GM19452 (cell line): ENCODE measurements at regions not wholly inside any gene's neighbourhood (a gene's known extent, or its start where the extent isn't known, plus 50 kb on each side); places are given as distances from the start of the nearest gene placed in this dataset.
"Not testable (repeated sequence)": the region's sequence is repeated elsewhere in the genome, so short reads cannot be mapped to it uniquely, and the experiment has no call there.

ENCODE experiments used
- ATAC-seq: cut with Tn5 transposase; IDR thresholded peaks from one replicate; pipeline ENCODE4 v1.9.1; 2021; ENCODE audit not compliant: unreplicated experiment

DNA sequence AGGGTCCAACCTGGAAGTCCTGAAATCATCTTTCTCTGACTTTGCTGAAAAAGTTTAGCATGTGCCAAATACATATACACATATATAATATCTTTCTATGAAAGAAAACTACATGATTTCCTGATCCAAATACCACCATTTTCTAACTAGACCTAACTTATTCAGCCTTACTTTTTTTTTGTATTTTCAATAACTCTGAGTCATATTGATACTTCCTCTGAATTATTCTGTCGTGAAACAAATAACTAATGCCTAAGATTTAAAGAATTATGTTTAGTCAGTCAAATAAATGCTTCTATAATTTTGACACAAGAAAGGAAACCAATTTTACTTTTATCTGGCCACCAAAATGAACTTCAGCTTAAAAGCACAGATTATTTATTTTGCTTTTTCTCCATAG lies 760.2 kb upstream of the GBE1 start:
- ATAC-seq = no peak

DNA sequence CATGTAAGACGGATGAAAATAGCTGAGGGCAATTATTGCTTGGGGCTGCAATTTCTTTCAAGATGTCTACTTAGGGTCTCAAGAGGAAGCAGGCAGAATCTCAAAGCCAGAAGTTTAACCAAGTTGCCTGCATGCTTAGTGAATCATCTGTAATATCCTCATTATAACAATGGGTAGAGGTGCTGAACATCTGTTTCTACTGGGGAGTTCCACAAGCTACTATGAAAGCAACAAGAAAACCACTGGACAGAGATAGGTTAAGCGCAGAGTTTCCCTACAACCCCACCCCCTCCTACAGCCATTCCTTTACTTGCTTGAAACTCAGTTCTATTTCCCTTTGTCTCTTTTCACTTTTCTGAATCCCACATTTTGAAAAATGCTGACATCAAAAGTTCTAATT lies 759.4 kb upstream of the GBE1 start:
- ATAC-seq = no peak

DNA sequence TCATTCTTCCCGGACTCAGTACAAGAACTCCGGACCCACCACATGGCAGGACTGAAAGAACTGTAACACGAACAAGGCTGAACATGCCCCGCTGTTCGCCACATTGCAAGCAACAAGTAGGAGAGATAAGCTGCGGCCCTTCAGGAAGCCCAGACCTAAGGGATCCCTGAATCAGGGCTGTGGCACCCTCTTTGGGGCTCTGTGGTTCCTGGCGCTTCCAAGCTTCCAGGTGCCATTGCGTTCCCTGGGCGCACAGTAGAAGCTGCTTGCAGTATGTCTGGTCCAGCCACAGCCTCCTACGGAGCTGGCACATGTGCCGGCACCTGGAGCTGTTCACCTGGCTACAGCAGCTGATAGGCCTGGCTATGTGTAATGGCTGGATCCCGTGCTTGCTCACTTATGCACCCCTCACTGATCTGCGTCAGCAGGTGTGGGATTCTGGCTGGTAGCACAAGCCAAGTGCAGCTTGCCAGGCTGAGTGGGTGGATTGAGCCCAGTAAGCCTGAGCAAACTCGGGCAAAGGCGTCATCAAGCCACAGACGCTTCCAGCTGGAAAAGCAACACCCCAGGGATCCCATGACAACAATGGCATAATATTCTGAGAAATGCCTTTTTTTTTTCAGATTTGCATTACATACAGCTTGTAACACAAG lies 748.6 kb upstream of the GBE1 start:
- ATAC-seq = no peak

DNA sequence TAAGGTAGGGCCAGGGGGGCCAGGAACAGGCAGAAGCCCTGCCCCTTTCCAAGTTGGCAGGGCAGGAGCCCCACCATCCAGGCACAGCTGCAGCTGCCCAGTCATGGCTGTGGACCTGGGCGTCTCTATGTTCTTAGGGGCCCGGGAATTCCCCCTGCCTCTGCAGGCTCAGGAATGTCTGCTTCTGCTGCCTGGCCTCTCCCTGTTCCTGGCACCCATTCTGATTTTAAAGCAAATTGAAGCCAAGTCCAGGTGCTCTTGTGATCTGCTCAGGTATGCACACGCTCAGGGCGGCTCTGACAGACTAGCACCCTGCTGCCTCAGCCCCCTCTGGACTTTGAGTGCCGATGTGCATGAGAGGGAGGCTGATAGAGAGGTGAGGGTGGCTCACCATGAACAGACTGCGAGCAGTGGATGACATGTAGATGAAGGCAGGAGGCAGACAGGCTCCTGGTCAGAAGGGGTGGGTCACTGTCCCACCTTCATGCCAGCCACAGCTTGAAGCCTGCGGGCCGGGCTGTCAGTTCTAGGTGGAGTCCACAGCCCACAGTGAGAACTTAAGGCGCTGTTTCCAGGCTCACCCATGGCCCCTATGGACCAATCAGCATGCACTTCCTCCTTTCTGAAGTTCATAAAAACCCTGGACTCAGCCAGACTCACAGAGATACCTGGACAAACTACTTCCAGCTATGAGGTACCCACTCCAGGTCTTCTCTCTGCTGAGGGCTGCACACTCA lies 747.8 kb upstream of the GBE1 start:
- ATAC-seq = no peak

DNA sequence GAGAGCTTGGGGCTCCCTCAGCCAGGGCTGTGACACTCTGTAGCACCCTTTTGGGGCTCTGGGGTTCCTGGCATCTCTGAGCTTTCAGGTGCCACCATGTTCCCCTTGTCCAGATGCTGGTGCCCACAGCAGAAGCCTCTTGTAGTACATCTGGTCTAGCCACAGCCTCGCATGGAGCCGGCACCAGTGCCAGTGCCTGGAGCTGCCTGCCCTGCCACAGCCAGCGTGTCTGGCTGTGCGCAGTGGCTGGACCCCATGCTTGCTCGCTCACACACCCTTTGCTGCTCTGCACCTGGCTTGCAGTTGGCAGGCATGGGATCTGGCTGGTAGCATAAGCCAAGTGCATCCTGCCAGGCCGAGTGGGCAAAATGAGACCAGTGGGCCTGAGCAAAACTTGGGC lies 744.8 kb upstream of the GBE1 start:
- ATAC-seq = no peak

DNA sequence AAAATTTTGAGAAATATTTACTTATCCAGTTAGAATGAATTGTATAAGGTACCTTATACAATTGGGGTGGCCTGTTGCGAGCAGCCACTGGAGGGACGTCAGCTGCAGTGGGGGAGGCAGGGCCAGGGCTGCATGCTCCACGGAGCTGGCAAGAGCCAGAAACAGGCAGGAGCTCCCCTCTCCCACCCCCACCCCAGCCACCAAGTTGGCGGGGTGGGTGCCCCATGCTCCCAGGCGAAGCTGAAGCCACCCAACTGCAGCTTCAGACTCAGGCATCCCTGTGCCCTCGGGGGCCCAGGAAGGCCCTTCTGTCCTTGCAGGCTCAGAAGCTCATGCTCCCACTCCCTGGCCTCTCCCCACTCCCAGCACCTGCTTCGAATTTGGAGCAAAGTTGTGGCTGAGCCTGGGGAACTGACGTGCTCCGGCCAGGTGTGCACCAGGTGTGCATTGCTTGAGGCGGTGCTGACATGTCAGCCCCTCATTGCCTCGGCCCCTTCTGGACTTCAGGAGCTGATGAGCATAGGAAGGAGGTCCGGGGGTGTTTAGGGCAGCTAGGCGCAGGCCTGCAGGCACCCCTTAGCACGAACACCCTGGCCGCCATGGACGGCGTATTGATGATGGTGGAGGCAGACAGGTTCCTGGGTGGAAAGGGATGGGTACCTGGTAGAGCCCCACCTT lies 743.8 kb upstream of the GBE1 start:
- no peak for ATAC-seq

DNA sequence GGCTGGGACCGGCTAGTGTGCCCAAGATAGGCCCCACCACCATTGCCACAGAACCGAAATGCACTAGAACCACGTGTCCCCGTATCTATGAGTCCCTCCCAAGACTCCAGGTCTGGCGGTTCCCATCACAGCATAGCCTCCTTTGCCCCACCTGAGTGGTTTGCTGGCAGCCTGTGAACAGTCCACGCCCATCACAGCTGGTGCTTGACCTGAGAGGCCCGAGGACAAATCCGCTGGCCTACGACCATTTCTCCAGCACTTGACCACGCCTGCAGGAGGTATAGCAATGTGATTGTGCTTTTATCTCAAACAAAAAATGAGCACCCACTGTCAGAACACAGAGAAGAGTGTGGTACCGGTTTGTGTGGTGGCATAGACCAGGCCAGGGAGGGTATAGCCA lies 736.7 kb upstream of the GBE1 start:
- ATAC-seq = no peak

DNA sequence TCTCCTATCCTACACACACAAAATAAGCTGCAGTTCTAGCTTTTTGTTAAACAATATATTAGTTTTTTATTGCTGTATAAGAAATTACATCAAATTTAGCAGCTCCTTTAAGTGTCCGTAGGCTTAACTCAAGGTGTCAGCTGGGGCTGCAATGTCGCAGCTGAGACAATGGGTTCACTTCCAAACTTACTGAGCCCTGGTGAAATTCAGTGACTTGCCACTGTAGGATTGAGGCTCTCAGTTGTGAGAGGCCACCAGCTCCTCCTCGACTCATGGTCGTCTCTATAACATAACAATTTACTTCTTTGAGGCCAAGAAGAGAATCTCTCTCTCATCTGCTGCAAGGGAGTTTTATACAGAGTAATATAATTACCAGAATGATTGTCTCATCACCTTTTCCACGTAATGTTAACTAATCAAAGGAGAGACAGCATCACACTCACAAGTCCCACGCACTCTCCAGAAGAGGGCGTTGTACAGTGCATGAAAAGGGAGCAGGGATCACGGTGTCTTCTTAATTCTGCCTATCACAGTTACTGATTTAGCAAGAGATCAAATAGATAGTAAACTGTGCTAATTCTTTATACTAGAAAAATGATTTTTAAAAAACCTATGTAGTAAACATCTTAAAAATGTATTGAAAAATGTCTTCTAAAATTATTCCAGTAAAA lies 735.6 kb upstream of the GBE1 start:
- no peak for ATAC-seq

DNA sequence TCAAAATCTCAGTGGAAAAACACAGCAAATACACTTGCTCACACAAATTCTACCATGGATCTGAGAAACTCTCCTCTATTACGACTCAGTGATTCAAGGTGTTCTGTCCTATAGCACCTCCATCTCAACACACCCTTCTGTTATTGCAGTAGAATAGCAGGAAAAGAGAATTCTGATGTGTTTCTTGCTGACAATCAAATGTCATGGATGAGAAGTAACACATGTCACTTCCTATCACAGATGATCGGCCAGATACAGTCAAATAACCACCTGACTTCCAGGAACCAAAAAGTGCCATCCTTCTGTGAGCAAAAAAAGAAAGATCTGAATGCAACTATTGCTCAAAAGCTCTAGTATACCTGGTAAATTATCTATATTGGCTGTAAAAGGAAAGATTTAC lies 734.2 kb upstream of the GBE1 start:
- ATAC-seq = no peak

DNA sequence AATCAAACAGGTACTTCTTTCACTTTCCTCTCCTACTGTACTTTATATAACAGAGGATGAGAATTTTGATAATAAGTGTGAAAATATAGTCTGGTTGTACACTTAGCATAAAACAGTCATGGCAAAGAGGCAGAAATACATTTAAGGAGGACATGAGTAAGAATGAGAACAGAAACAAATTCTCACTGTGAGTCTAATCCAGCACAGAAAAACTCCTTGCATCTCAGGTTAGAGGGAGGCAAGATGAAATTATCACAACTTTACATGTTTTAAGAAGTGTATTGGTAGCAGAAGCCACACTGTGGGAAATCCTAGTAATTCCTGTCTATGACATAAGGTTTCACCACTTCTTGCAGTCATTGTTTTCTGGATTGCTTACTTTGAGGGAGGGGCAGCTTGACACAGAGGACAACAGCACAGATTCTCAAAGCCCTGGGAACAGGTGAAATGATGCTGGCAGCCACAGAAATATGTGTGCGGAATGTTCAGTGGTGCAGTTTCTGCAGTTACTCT lies 733.6 kb upstream of the GBE1 start:
- ATAC-seq = no peak

DNA sequence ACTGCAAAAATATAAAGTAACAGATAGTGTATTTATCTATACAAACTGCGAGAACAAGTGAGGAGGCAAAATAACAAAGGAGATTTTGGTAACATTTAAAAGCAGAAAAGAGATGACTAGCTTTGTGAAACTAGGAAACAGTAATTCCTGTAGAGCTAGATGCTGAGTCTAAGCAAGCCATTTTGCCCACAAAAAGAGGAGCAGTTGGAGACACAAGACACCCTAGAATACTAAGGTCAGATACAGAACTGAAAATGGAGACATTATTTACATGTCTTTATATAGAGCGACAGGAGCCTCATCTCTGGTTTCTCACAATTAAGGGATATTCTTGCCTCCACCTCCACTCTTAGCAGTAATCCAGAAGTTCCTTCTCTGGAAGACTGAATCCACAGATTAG lies 732.4 kb upstream of the GBE1 start:
- ATAC-seq = no peak

DNA sequence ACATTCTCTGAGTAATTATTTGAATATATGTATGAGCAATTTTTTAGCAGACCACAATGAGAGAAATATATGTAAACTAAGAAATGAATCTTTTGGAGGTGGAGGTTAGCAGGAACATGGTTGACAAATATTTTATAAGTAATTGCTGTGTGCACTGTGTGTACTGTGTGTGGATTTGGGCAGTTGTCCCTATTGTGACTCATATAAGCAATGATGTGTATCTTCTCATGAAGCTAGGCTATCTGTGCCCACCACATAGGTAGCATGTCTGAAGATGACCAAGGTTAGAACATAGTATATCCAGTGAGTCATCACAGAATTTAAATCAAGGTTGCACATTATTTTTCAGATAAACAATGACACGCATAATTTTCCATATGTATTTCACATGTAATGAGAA lies 713.9 kb upstream of the GBE1 start:
- no peak for ATAC-seq

DNA sequence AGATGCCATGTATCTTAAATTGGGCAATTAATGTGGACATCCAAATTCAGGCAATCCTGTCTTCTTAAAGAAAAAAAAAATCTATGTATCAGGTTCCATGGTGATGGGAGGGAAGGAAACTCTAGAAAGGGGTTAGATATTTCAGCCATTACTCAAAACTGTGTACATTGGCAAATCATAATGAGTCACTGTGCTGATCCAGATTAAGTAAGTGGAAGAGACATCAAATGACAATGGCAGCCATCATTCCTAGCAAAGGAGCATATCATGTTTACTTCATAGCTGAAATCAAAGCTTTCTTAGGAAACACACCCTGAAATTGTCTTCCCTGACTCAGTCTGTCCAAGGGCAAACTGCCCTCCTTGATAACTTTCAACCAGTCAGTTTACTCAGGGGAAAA lies 713.3 kb upstream of the GBE1 start:
- no peak for ATAC-seq

DNA sequence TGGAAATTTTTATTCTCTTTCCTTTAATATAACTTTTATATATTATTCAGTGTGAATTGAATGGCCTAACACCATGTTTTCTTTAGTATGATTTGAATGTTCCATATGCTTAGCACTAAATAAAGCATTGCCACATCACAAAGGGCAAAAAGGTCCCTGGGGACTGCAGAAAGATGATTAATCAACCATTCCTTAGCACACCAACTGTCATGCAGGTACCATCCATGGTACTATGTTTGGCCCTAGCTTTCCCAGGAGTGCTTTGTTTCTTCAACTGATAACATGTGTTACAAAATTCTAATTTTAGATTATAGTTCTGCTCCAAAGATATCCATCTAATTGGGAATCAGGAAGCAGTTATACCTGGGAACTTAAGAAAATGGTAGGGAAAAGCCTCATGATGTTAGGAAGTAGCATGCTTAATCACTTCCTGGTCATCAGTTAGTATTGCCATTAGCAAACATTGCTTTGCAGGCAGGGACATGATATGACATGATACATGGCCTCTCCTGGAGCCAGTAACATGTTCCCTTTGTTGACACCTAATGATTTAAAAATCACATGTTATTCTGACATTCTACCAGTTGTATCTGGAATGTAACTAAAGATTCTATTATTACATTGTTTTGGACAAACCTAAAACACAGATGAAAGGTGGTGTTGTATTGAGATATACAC lies 712.6 kb upstream of the GBE1 start:
- no peak for ATAC-seq

DNA sequence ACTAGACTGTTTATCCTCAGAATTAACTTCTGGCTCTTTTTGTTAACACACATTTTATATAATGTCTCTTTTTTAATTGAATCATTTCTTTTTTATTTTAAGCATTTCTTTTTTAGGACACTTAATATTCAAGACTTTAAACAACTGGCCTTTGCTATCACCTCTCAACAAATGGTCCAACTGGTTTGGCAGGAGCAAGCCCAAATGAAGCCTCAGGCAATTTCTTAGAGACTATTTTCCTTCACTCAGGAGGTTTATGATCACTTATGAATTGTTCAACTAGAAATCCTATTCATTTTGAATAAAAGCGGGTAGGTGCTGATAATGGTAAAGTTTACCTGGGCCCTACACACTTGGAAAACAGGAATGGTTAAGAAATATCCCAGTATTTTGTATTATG lies 705.6 kb upstream of the GBE1 start:
- ATAC-seq = no peak

DNA sequence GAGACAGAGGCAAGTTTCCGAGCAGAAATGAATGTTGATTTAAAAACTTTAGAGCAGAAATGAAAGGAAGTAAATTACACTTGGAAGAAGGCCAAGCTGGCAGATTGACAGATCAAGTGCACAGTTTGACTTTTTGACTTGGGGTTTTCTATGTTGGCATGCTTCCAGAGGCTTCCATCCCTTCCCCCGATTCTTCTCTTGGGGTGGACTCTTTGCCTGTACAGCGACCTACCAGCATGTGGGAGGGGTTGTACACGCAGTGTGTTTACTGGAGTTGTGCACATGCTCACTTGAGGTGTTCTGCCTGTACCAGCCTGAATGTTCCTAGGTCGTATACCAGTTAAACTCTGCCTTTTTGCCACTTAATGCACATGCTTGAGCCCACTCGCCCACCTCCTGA lies 701.5 kb upstream of the GBE1 start:
- no peak for ATAC-seq

DNA sequence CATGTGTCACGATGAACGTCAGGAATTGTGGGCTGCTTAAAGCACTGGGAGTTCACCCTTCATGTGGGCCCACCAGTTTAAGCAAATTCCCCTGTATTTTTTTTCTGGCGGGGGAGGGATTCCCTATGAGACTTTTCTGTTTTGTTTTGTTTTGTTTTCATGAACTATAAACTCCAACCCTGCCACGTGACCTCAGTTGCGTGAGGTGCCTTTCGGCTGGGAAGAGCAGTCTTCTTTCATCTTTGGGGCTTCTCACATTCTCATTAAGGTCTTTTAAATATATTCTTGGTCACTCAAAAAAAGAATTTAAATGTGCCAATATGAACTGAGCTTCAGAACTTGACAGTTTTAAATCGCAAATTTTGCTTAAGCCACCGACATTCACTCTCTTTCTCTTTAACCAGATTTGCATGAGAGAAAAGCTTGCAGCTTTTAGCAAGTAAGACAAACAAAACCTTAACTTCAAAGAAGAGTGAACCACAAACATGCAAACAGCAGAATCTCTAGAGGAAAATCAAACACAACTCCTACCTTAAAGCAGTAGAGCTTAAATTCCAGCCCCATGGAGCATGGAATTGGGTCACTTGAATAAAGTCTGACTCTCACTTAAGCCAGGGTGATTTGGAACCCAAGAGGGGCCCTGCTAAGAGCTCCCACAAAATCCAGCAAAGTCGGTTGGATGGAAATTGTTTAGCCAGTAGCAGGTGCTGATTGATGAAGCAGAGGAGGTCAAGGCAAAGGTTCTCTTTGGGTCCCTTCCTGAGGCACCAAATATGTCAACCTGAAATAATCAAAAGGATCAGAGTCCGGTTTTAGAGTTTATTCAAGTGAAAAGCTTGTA lies 699.8 kb upstream of the GBE1 start:
- no peak for ATAC-seq

DNA sequence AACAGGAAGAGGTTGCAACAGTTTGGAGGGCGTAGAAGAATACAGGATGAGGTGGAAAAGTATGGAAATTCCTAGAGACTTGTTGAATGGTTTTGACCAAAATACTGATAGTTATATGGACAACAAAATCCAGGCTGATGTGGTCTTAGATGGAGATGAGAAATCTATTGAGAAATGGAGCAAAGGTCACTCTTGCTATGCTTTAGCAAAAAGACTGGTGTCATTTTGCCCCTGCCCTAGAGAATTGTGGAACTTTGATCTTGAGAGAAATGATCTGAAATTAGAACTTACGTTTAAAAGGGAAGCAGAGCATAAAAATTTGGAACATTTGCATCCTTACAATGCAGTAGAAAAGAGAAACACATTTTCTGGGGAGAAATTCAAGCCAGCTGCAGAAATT lies 686.9 kb upstream of the GBE1 start:
- ATAC-seq = no peak

DNA sequence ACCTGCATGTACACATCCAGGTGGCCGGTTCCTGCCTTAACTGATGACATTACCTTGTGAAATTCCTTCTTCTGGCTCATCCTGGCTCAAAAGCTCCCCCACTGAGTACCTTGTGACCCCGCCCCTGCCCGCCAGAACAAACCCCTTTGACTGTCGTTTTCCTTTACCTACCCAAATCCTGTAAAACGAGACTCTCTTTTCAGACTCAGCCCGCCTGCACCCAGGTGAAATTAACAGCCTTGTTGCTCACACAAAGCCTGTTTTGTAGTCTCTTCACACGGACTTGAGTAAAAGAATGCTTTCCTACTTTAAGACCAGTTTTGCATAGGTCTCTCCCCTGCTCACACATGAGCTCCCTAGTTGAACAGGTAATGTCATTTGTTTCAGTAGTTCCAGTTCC lies 667.4 kb upstream of the GBE1 start:
- not testable (repeated sequence) for ATAC-seq

DNA sequence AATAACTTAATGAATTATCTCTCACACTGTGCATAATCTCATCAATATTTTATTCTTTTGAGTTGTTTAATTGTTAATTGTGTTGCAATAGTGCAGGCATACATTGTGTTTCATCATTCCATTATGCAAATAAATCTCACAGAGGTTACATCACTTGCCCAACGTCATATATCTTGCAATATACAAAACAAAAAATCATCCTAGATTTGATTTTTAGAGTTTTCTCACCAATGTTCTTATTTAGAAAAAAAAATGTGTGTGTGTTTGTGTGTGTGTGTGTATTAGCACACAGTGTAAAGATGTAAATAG lies 662.5 kb upstream of the GBE1 start:
- no peak for ATAC-seq
